Smooth muscle cell (in vitro differentiated cells): ENCODE measurements at regions not wholly inside any gene's neighbourhood (a gene's known extent, or its start where the extent isn't known, plus 50 kb on each side); places are given as distances from the start of the nearest gene placed in this dataset.

Experiments used
- DNase-seq: peaks from one replicate; lab custom pipeline; 2025; ENCODE audit not compliant: unreplicated experiment; lab: John Stamatoyannopoulos, UW
- H2AFZ ChIP-seq: fragments of 200-600 bp; sonication (generic); 2 replicates; pipeline ENCODE4 v1.6.0; 2016; ENCODE audit warnings: antibody characterized with exemption, low read depth, mild to moderate bottlenecking
- H3F3A ChIP-seq: fragments of 200-600 bp; sonication (generic); 2 replicates; pipeline ENCODE4 v1.6.0; 2017; ENCODE audit warnings: antibody characterized with exemption, low read depth
- H3K27ac ChIP-seq: fragments of 200-600 bp; sonication (generic); 2 replicates; pipeline ENCODE4 v1.5.1; 2016; ENCODE audit warnings: low read depth, mild to moderate bottlenecking
- H3K27me3 ChIP-seq: fragments of 200-600 bp; sonication (generic); 2 replicates; pipeline ENCODE4 v1.6.1; 2016; ENCODE audit warnings: low read depth, mild to moderate bottlenecking
- H3K36me3 ChIP-seq: fragments of 200-600 bp; sonication (generic); 2 replicates; pipeline ENCODE4 v1.5.1; 2016; ENCODE audit warnings: low read depth
- H3K4me1 ChIP-seq: fragments of 200-600 bp; sonication (generic); 2 replicates; pipeline ENCODE4 v1.5.1; 2016; ENCODE audit warnings: low read depth
- H3K4me2 ChIP-seq: fragments of 200-600 bp; sonication (generic); 2 replicates; pipeline ENCODE4 v1.6.0; 2016; ENCODE audit warnings: mild to moderate bottlenecking
- H3K4me3 ChIP-seq: fragments of 200-600 bp; sonication (generic); 2 replicates; pipeline ENCODE4 v1.5.1; 2016; ENCODE audit warnings: mild to moderate bottlenecking
- H3K79me2 ChIP-seq: fragments of 200-600 bp; sonication (generic); 2 replicates; pipeline ENCODE4 v1.6.0; 2016; ENCODE audit warnings: low read depth, mild to moderate bottlenecking
- H3K9ac ChIP-seq: fragments of 200-600 bp; sonication (generic); 2 replicates; pipeline ENCODE4 v1.6.0; 2016; ENCODE audit warnings: low read depth
- H3K9me3 ChIP-seq: fragments of 200-600 bp; sonication (generic); replicated peaks from 2 replicates; pipeline ENCODE4 v1.5.1; 2016; ENCODE audit warnings: low read depth
- H4K20me1 ChIP-seq: fragments of 200-600 bp; sonication (generic); 2 replicates; pipeline ENCODE4 v1.6.0; 2016; ENCODE audit warnings: low read depth
- WGBS: methylation state at CpG from one replicate; pipeline ENCODE4 v1.1.7; 2016; ENCODE audit warnings: low lambda C conversion rate; 5-methylcytosine and 5-hydroxymethylcytosine counted together
- TF ChIP-seq, protein P1 (sequence below): fragments of 200-600 bp; sonication (generic); IDR thresholded peaks from 2 replicates; pipeline ENCODE4 v1.5.1; 2017; ENCODE audit warnings: borderline replicate concordance, mild to moderate bottlenecking, antibody characterized with exemption; ENCODE audit not compliant: insufficient read depth, poor library complexity, severe bottlenecking

DNA sequence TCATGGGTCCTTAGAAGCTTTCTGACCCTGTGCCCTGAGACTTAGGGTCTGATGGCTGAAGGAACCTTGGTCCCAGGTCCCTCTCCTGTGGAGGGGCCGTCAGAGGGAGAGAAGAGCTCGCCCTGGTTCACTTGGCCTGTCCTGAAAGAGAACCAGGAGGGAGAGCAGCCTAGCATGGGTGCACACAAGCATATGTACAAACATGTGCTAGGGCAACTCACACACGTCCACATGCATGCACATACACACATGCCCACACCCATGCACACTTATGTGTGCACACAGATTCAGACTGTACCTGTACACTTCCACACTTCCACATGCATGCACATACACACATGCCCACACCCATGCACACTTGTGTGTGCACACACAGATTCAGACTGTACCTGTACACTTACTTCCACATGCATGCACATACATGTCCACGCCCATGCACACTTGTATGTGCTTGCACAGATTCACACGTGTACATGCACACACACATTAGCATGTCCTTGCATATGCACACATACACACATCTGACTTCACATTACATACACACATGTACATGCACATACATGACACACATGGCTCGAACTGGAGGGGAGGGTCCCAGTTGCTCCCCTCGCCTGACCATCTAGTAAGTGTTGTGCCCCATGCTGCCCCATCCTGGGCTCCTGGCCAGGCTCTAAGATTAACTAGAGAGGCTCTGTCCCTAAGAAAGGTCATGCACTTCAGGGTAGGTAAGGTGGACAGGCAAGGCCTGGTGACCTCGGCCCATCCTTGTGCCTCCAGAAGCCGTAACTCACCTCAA is 122.0 kb downstream of the METRNL start:
- H3K79me2 ChIP-seq: no peaks in the 10 kb centered on the region
- no peak for DNase-seq
- H3K9me3 ChIP-seq: no peaks in the 10 kb centered on the region
- H4K20me1 ChIP-seq: no peaks in the 10 kb centered on the region
- H3K4me2 ChIP-seq: no peak overlapping the region
- no peak overlapping the region for H3K4me3 ChIP-seq
- no peak overlapping the region for H3K27ac ChIP-seq
- H2AFZ ChIP-seq: no peak overlapping the region
- no peaks in the 10 kb centered on the region for H3K4me1 ChIP-seq
- WGBS: 87% methylated on average over 9 of the region's 9 CpGs
- no peak overlapping the region for H3K9ac ChIP-seq
- peaks cover 7% of the 10 kb centered on the region for H3F3A ChIP-seq
- no peaks in the 10 kb centered on the region for H3K27me3 ChIP-seq
- H3K36me3 ChIP-seq: no peaks in the 10 kb centered on the region
- TF ChIP-seq, protein P1, sequence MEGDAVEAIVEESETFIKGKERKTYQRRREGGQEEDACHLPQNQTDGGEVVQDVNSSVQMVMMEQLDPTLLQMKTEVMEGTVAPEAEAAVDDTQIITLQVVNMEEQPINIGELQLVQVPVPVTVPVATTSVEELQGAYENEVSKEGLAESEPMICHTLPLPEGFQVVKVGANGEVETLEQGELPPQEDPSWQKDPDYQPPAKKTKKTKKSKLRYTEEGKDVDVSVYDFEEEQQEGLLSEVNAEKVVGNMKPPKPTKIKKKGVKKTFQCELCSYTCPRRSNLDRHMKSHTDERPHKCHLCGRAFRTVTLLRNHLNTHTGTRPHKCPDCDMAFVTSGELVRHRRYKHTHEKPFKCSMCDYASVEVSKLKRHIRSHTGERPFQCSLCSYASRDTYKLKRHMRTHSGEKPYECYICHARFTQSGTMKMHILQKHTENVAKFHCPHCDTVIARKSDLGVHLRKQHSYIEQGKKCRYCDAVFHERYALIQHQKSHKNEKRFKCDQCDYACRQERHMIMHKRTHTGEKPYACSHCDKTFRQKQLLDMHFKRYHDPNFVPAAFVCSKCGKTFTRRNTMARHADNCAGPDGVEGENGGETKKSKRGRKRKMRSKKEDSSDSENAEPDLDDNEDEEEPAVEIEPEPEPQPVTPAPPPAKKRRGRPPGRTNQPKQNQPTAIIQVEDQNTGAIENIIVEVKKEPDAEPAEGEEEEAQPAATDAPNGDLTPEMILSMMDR: no peak

DNA sequence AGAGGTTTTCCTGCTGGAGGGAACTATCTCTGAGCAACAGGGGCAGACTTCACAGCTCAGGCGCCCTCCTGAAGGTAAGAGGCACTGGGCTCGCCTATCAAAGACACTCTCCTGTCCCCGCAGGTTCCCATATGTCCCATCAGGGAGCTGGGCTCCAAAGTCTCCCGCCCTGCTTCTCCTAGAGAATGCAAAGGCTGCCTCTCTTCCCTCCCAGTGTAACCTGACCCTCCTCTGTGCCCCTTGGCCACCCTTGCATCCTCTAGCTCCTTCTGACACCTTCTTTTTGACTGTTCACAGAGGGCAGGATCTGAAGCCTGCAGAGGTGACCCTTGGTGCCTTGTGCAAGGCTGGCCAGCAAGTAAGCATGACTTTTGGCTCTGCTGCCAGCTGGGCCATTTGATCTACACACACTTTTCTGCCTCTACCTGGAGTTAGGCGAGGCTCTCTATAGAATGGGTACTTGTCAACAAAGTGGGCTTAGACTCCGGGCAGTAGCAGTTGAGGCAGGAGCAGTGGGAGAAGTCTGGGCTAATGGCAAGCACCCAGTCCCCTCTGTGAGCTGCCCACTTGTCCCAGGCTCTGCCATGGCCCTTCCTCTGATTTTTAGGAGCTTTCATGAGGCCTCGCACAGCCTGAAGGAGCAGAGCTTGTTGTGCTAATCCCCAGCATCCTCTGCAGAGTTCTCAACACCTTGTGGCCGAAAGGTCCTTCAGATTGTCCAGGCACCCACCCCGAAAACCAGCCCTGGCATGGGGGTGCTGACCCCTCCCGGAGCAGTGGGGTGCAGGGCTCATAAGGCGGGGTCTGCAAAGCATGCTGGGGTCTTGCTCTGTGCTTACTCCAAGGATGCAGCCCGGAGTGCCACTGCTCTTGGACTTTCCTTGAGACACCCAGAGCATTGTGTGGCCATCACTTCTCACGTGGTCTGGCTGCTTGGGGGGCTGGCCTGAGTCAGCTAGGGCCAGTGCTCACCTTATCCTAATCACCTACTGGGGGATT is 122.9 kb downstream of the METRNL start:
- H4K20me1 ChIP-seq: no peaks in the 10 kb centered on the region
- no peak overlapping the region for H3K4me3 ChIP-seq
- WGBS: 89% methylated on average over 13 of the region's 13 CpGs
- H3K9ac ChIP-seq: no peak overlapping the region
- H3K4me2 ChIP-seq: no peak overlapping the region
- no peak for DNase-seq
- no peaks in the 10 kb centered on the region for H3K27me3 ChIP-seq
- no peak overlapping the region for H2AFZ ChIP-seq
- H3K4me1 ChIP-seq: no peaks in the 10 kb centered on the region
- H3K79me2 ChIP-seq: no peaks in the 10 kb centered on the region
- no peaks in the 10 kb centered on the region for H3K36me3 ChIP-seq
- H3K9me3 ChIP-seq: no peaks in the 10 kb centered on the region
- H3F3A ChIP-seq: peaks cover 7% of the 10 kb centered on the region
- peak overlapping the region; percentile 48 for H3K27ac ChIP-seq
- TF ChIP-seq, protein P1: no peak

DNA sequence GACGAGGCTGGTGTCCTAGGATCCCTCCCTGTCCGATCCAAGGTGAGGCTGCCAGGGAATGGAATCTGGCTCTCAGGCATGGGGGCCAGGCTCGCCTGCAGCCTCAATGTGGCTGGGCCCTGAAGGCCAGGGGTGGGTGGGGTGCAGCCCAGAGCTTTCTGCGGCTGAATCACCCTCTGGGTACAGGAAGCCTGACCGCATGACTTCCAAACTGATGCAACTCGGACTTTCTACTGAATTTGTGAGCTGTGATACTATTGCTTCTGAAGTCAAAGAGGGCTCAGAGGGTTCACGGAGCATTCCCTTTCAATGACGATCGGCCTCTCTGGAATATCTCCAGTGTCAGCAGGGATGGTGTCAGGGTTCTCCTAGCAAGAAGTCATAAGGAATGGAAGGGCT is 123.7 kb downstream of the METRNL start:
- H3F3A ChIP-seq: peaks cover 7% of the 10 kb centered on the region
- no peaks in the 10 kb centered on the region for H4K20me1 ChIP-seq
- H3K79me2 ChIP-seq: no peaks in the 10 kb centered on the region
- peak overlapping the region; percentile 62 for H3K9ac ChIP-seq
- H3K4me1 ChIP-seq: no peaks in the 10 kb centered on the region
- H3K27ac ChIP-seq: peak overlapping the region; percentile 85
- no peaks in the 10 kb centered on the region for H3K27me3 ChIP-seq
- 56% methylated on average over 9 of the region's 9 CpGs for WGBS
- H3K9me3 ChIP-seq: no peaks in the 10 kb centered on the region
- TF ChIP-seq, protein P1: no peak
- H3K36me3 ChIP-seq: no peaks in the 10 kb centered on the region
- H3K4me3 ChIP-seq: no peak overlapping the region
- no peak overlapping the region for H2AFZ ChIP-seq
- DNase-seq: no peak
- H3K4me2 ChIP-seq: peak overlapping the region; percentile 47
